ENCODE measurements at regions not wholly inside any gene's neighbourhood (a gene's known extent, or its start where the extent isn't known, plus 50 kb on each side); places are given as distances from the start of the nearest gene placed in this dataset.

- TF ChIP-seq ZNF146 (tag by site-specific recombination; IDR thresholded peaks at IDR 0.05) (no peak), EGR2 (tag by site-specific recombination; IDR thresholded peaks at IDR 0.05; ENCODE audit: low read depth) (no peak), CTCF (tag by site-specific recombination; IDR thresholded peaks at IDR 0.05) (no peak), REPIN1 (tag by site-specific recombination; IDR thresholded peaks at IDR 0.05; ENCODE audit: low read depth) (no peak), YY1 (tag by site-specific recombination; IDR thresholded peaks at IDR 0.05) (no peak), ZNF692 (tag by site-specific recombination; IDR thresholded peaks at IDR 0.05) (no peak), ZNF211 (tag by site-specific recombination; IDR thresholded peaks at IDR 0.05; ENCODE audit: low read depth) (no peak), ZNF138 (tag by site-specific recombination; IDR thresholded peaks at IDR 0.05; ENCODE audit: borderline replicate concordance) (no peak), ZNF530 (tag by site-specific recombination; IDR thresholded peaks at IDR 0.05; ENCODE audit: low read depth) (no peak), HOXC10 (CRISPR knock-in tag; IDR thresholded peaks at IDR 0.05) (no peak), TCF7L2 (IDR thresholded peaks at IDR 0.05; ENCODE audit: borderline replicate concordance, low read depth, low read length) (no peak), ZNF280D (tag by site-specific recombination; IDR thresholded peaks at IDR 0.05) (no peak), ZNF76 (tag by site-specific recombination; IDR thresholded peaks at IDR 0.05; ENCODE audit: borderline replicate concordance, low read depth) (no peak), ZBTB44 (tag by site-specific recombination; IDR thresholded peaks at IDR 0.05) (no peak), TSHZ1 (tag by site-specific recombination; IDR thresholded peaks at IDR 0.05; ENCODE audit: borderline replicate concordance) (no peak), ZNF26 (tag by site-specific recombination; IDR thresholded peaks at IDR 0.05) (no peak)
- Histone ChIP-seq H3K27ac (ENCODE audit: extremely low read depth, low read depth, low read length) (no peak overlapping the region), H3K36me3 (ENCODE audit: control insufficient read depth in 2 of 2, insufficient read depth in 1 of 2, low read length in 2 of 2) (no peaks in the 10 kb centered on the region), H3K4me1 (ENCODE audit: control insufficient read depth, insufficient read depth, low read length) (peaks cover 7% of the 10 kb centered on the region; the same call in 1 of the 2 replicates), H3K9me3 (ENCODE audit: control insufficient read depth, insufficient read depth, low read depth, low read length) (no peaks in the 10 kb centered on the region), H3K4me3 (ENCODE audit: low read depth, low read length) (no peak overlapping the region)
- ChIA-PET CTCF (interaction anchor here (0.6 kb wide), 1 partner anchor 65 kb away, joined by 4 read pairs; no protein-coding TSS in a partner anchor), POLR2A (no interaction called here)
Observed at GRCh38 chr14:23863836-23864235, 89.7 kb upstream of the DHRS4 start.
